OCI-M2 (cell line): ENCODE measurements at regions not wholly inside any gene's neighbourhood (a gene's known extent, or its start where the extent isn't known, plus 50 kb on each side); places are given as distances from the start of the nearest gene placed in this dataset.

Experiments
- DNase-seq: peaks from one replicate; lab custom pipeline; 2025; ENCODE audit not compliant: unreplicated experiment; lab: John Stamatoyannopoulos, UW

- DNase-seq, result no peak
Measured at GRCh38 chr12:69094606-69095216, 144.7 kb upstream of the CPSF6 start.

DNA sequence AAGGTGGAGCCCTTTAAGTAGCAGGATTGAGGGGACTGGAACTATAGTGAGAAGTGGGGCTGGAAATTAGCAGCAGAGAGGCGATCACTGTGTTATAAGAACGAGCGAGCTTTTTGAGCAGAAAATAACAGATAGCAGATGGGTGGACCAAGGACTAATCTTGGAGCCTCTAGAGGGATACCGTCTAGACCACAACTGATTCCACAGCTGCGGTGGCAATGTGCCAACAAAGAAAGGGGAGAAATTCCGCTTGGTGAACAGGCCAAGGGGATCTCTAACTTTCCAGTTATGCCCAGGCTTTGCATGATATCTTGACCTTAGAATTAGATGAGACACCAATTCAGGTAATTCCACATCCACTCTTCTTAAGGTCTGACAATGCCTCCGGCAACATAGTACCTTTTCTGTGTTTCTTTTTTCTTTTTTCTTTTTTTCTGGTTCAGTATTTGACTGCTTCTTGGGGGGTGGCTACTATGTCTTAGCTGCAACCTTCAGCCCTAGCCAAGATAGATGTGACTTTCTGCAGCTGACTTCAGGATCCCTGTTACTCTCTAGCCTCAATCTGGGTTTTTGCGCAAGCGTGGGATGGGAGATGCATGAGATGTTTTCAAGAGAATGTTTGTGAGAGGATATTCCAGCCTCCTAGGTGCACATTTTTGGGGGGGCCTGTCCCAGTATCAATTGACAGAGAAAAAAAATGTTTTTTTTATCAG is 143.4 kb upstream of the CPSF6 start:
- DNase-seq, result no peak

DNA sequence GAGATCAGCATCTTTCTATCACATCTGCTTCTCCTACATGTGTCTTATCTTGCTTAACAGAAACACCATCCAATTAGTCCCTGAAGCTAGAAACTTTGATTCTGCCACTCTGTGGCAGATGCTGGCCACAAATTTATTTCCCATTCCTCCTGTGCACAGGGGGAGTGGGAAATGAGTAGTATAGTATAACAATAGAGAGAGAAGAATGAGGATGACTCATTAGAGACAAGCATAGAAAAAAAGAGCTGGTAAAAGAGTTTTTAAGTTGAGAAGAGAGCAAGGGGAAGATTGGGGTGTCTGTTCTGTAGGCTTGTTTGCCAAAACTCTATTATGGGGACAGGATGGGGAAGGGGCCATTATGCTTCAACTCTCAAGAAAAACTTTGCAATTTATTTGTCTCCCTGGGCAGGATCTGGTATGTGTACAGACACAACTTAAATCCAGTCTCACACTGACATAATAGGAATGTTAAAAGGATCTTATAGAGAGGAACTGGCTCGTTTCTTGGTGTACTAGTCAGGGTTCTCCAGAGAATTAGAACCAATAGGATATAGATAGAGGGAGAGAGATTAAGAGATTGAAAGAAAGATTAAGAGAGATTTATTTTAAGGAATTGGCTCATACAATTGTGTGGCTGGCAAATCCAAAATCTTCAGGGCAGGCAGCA is 142.6 kb upstream of the CPSF6 start:
- no peak for DNase-seq

- no peak for DNase-seq
Measured at GRCh38 chr12:69097619-69098368, 141.6 kb upstream of the CPSF6 start.

- no peak for DNase-seq
Measured at GRCh38 chr12:69099201-69099837, 140.1 kb upstream of the CPSF6 start.

- DNase-seq, result no peak
Measured at GRCh38 chr12:69101505-69101904, 137.9 kb upstream of the CPSF6 start.

GRCh38 chr12:69102856-69103255 is 136.5 kb upstream of the CPSF6 start:
- DNase-seq, result no peak

- no peak for DNase-seq
Measured at GRCh38 chr12:69105101-69105962, 134.0 kb upstream of the CPSF6 start.

- DNase-seq, result no peak
Measured at GRCh38 chr12:69106482-69107118, 132.8 kb upstream of the CPSF6 start.

DNA sequence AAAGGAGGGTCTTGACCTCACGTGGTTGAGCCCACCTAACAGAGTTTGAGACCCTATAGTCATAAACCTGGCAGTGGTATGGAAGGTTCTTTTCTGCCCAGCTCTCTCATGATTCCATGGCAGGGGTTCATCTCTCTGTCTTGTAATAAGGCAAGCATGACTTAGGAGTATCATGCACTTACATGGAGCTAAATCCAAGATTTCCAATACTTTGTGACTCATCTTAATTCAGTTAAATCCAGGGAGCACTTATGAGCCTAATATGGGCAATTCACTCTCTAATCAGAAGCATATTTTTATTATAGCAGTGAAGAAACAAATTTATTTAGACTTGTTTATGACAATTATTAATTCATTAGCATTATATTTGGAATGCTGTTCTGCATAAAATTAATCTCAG is 131.8 kb upstream of the CPSF6 start:
- no peak for DNase-seq

DNA sequence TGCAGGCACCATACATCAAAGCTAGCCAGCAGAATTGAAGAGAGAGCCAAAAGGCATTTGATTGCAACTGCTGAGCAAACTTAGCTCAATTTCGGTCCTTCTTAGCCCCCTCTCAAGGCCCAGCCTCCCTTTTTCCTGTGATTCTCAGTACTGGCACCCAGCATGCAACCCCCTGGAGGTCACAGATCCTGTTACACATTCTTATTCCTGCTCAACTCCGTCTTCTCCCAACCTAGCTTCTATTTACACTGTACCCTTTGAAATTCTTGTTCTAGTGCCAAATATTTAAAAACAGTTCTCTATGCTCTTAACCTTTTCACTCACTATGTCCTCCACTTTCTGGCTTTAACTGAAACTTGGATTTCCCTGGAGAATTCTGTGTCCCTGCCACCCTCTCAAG is 131.3 kb upstream of the CPSF6 start:
- DNase-seq, result no peak

GRCh38 chr12:69112616-69113015 is 126.8 kb upstream of the CPSF6 start:
- DNase-seq, result no peak

DNA sequence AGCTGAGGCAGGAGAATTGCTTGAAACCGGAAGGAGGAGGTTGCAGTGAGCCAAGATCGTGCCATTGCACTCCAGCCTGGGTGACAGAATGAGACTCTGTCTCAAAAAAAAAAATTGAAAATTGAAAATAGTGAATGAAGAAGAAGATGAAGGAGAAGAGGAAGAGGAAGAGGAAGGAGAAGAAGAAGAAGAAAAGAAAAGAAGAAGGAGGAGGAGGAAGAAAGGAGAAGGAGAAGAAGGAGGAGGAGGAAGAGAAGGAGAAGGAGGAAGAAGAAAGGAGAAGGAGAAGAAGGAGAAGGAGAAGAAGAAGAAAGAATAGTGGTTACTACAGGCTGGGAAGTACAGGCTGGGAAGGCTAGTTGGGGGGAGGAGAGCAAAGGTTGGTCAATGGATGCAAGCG is 124.3 kb upstream of the CPSF6 start:
- DNase-seq, result no peak

GRCh38 chr12:69115951-69116350 is 123.4 kb upstream of the CPSF6 start:
- DNase-seq, result no peak

GRCh38 chr12:69117566-69118266 is 121.7 kb upstream of the CPSF6 start:
- DNase-seq, result no peak

- no peak for DNase-seq
Measured at GRCh38 chr12:69118516-69118915, 120.9 kb upstream of the CPSF6 start.

- DNase-seq, result no peak
Measured at GRCh38 chr12:69119770-69120169, 119.6 kb upstream of the CPSF6 start.

DNA sequence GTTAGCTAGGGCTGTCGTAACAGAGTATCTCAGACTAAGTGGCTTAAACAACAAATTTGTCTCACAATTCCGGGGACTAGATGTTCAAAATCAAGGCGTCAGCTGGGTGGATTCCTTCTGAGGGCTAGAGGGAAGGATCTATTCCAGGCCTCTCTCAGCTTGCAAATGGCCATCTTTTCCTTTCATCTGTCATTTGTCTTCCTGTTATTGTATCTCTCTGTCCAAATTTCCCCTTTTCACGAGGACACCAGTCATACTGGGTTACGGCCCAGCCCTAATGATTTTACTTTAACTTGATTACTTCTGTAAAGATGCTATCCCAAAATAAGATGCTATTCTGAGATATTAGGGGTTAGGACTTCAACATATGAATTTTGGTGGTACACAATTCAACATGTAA is 119.0 kb upstream of the CPSF6 start:
- no peak for DNase-seq

GRCh38 chr12:69123311-69123710 is 116.1 kb upstream of the CPSF6 start:
- no peak for DNase-seq
